Renal cortical epithelial cell (primary cell): ENCODE measurements at regions not wholly inside any gene's neighbourhood (a gene's known extent, or its start where the extent isn't known, plus 50 kb on each side); places are given as distances from the start of the nearest gene placed in this dataset.
"Not testable (repeated sequence)": the region's sequence is repeated elsewhere in the genome, so short reads cannot be mapped to it uniquely, and the experiment has no call there.

Source experiments
- DNase-seq: peaks from one replicate; pipeline ENCODE4 v3.0.0-alpha.2; 2011; ENCODE audit warnings: low read depth

DNA sequence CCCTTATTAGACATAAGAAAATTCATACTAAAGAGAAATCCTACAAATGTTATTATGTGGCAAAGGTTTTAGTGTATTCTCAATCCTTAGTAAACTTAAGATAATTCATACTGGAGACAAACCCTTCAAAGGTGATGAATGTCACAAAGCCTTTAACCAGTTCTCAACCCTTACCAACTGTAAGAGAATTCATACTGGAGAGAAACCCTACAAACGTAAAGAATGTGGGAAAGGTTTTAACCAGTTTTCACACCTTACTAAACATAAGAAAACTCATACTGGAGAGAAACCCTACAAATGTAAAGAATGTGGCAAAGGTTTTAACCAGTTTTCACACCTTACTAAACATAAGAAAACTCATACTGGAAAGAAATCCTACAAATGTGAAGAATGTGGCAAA, 93.2 kb downstream of the ZNF680 start:
- no peak for DNase-seq

GRCh38 chr7:64465551-64465950, 97.3 kb downstream of the ZNF680 start:
- DNase-seq, result no peak

GRCh38 chr7:64463636-64464375, 99.1 kb downstream of the ZNF680 start:
- peak; percentile 50 for DNase-seq

DNA sequence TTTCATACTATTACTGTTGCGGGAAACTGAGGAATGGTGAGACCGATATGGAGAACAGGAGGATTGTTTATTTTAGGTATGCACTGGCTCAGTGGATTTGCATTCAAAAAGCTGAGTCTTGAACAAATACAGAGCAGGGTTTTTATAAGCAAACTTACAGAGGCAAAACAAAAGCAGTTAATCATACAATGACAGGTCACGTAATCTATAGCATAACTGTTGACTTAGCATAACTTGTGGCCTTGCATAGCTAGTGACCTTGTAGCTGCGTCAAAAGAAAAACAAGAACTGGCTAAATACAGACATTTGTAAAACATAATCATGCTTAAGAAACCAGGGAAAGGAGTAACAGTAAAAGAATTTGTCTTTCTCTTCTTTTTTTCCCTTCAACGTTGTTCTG, 103.0 kb downstream of the ZNF680 start:
- DNase-seq, result not testable (repeated sequence)

DNA sequence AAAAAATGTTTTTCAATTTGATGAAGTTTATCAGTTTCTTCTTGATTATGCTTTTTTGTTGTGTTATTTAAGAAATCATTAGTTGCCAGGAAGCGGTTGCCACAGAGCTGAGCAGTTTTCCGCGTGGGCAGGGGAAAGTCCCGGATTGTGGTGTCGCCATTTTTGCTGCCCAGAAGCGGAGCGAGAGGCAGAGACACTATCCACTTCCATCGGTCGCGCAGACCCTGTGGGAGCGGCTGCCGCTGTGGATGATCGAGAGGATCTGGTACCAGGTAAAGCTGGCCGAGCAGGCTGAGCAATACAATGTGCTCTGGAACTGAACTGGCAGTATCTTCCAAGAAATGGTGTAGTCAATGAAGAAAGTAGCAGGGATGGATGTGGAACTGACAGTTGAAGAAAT, 119.8 kb downstream of the ZNF736 start:
- DNase-seq, result no peak

GRCh38 chr7:64431838-64432237, 118.1 kb downstream of the ZNF736 start:
- DNase-seq, result no peak

DNA sequence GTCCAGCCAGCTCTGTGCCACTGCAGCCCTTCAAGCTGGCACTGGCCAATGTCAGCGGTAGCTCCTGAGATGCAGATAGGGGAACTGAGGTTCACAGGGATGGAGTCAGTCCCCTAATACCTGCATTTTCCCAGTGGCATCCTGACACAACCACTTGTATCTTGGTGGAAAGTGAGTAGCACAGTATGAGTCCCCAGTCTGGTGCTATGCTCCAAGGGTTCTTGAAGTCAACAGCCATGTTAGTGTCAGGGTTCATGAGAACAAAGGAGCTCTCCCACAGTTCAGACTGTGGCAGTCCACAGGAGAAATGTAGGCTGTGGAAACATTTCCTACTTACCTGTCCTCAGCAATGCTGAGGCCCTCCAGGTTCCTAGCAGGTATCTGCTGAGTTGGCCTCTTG, 115.5 kb downstream of the ZNF736 start:
- DNase-seq, result no peak

GRCh38 chr7:64425436-64425835, 111.7 kb downstream of the ZNF736 start:
- DNase-seq, result not testable (repeated sequence)

DNA sequence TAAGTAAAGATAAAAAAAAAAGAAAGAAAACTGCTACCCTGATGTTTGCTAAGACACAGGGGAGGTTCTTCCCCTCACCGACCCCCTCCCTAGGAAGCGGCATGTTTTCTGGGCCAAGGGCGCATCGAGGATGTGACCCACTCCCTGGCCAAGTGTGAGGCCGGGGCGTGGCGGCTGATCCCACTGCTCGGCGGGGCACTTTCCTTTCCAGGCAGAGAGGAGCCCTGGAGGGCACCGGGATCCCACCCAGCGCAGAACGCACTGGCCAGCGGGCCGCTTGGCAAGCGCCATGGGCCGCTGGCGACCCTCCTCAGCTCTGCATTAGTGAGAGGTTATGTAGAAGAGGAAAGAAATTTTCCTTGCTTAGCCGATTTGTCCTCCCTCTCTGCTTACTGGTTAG, 93.4 kb downstream of the ZNF736 start:
- DNase-seq, result no peak
